ENCODE measurements at regions not wholly inside any gene's neighbourhood (a gene's known extent, or its start where the extent isn't known, plus 50 kb on each side); places are given as distances from the start of the nearest gene placed in this dataset.

DNA sequence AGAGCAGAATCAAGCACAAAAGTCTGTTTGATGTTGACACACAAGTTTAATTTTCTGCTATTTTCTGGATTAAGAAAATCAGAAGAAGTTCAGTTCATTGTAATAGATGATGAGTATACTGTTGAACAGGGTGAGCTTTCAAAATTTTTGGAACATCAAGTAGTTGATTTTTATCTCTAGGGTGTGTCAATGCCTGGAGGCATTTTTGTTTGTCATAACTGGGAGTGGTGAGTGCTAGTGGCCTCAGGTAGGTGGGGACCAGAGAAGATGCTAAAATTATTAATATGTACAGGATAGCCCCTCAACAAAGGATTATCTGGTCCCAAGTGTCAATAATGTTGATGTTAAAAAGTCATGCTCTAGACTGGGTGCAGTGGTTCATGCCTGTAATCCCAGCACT, 279.7 kb upstream of the GNPDA2 start:
- TF ChIP-seq, protein P1, sequence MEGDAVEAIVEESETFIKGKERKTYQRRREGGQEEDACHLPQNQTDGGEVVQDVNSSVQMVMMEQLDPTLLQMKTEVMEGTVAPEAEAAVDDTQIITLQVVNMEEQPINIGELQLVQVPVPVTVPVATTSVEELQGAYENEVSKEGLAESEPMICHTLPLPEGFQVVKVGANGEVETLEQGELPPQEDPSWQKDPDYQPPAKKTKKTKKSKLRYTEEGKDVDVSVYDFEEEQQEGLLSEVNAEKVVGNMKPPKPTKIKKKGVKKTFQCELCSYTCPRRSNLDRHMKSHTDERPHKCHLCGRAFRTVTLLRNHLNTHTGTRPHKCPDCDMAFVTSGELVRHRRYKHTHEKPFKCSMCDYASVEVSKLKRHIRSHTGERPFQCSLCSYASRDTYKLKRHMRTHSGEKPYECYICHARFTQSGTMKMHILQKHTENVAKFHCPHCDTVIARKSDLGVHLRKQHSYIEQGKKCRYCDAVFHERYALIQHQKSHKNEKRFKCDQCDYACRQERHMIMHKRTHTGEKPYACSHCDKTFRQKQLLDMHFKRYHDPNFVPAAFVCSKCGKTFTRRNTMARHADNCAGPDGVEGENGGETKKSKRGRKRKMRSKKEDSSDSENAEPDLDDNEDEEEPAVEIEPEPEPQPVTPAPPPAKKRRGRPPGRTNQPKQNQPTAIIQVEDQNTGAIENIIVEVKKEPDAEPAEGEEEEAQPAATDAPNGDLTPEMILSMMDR (IDR thresholded peaks at IDR 0.05): no peak
- TF ChIP-seq EP300 (IDR thresholded peaks at IDR 0.05): no peak
- TF ChIP-seq POLR2A (IDR thresholded peaks at IDR 0.05): no peak
